ENCODE measurements at regions not wholly inside any gene's neighbourhood (a gene's known extent, or its start where the extent isn't known, plus 50 kb on each side); places are given as distances from the start of the nearest gene placed in this dataset.
"Not testable (repeated sequence)": the region's sequence is repeated elsewhere in the genome, so short reads cannot be mapped to it uniquely, and the experiment has no call there.

DNA sequence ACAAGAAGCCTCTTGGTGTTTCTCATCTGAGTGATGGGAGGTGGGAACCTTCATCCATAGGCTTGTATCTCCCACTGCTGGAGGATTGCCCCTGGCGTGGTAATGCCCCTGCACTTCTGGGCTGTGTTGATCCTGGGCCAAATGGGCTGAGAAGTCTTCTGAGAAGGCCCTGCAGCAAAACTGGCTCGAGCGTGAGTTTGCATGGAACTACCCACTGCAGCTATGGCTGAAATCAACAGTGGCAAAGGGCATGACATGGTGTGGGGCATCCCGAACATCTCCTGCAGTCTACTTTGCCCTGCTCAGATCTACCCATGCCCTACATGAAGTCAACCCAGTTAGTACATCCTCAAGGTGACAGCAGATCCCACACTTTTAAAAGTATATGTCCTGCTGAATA, 130.6 kb downstream of the NRN1 start:
- H3K4me3 ChIP-seq (ENCODE audit: low read depth, low read length), result no peak overlapping the region
- no peak for DNase-seq (ENCODE audit: low read depth)
- TF ChIP-seq, protein P1, sequence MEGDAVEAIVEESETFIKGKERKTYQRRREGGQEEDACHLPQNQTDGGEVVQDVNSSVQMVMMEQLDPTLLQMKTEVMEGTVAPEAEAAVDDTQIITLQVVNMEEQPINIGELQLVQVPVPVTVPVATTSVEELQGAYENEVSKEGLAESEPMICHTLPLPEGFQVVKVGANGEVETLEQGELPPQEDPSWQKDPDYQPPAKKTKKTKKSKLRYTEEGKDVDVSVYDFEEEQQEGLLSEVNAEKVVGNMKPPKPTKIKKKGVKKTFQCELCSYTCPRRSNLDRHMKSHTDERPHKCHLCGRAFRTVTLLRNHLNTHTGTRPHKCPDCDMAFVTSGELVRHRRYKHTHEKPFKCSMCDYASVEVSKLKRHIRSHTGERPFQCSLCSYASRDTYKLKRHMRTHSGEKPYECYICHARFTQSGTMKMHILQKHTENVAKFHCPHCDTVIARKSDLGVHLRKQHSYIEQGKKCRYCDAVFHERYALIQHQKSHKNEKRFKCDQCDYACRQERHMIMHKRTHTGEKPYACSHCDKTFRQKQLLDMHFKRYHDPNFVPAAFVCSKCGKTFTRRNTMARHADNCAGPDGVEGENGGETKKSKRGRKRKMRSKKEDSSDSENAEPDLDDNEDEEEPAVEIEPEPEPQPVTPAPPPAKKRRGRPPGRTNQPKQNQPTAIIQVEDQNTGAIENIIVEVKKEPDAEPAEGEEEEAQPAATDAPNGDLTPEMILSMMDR (IDR thresholded peaks at IDR 0.05; ENCODE audit: low read depth, low read length), result no peak
- no peak for TF ChIP-seq POLR2A (IDR thresholded peaks at IDR 0.05; ENCODE audit: extremely low read depth, insufficient read length)
- no peak for TF ChIP-seq MYC (IDR thresholded peaks at IDR 0.05; ENCODE audit: low read depth, low read length)
- TF ChIP-seq, protein P2, sequence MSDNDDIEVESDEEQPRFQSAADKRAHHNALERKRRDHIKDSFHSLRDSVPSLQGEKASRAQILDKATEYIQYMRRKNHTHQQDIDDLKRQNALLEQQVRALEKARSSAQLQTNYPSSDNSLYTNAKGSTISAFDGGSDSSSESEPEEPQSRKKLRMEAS (IDR thresholded peaks at IDR 0.05; ENCODE audit: low read depth, low read length), result no peak

DNA sequence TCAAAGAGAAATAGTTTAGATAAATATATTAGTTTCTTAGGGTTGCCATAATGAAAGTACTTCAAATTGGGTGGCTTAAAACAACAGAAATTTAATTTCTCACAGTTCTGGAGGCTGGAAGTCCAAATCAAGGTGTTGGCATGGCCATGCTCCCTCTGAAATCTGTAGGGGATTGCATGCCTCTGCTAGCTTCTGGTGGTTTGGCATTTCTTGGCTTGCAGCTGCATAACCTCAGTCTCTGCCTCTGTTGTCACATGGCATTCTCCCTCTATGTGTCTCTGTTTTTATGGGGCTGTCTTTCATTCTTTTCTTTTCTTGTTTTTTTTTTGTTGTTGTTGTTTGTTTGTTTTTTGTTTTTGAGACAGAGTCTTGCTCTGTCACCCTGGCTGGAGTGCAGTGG, 132.7 kb downstream of the NRN1 start:
- H3K4me3 ChIP-seq (ENCODE audit: low read depth, low read length); DNase-seq (ENCODE audit: low read depth): not testable (repeated sequence)

DNA sequence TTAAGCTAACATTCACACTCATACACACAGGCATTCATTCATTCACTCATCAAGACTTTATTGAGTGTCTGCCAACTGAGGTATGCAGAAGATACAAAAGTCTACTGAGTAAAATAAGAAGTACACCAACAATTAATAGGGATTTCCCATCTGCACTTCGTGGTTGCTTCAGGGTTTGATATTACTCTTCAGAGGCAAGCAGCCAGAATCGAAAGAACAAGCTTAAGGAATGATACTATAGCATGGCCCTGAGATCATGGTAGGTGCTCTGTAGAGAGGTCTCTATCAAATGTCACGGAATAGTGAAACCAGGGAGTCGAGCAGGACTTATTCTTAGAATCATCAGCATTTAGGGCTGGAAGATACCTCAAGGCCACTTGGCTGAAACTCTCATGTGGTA, 135.4 kb downstream of the NRN1 start:
- no peak for DNase-seq (ENCODE audit: low read depth)
- no peak overlapping the region for H3K4me3 ChIP-seq (ENCODE audit: low read depth, low read length)
- TF ChIP-seq, protein P1 (IDR thresholded peaks at IDR 0.05; ENCODE audit: low read depth, low read length), result no peak
- TF ChIP-seq MYC (IDR thresholded peaks at IDR 0.05; ENCODE audit: low read depth, low read length), result no peak

DNA sequence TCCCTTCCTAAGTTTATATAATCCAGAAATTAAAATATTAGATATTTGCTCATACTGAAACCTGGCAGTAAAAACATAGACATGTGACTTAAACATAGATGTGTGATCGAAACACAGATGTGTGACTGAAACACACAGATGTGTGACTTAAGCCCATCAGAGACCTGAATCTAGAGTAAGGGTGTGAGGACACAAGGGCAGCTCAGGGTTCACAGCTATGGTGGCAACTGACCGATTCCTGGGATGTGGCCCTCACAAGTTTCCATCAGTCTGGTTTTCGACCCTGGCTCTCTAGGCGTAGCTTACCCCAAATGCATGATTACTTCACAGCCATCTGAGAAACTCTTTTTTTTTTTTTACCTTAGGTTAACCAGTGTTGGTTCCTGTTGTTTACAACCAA, 137.0 kb downstream of the NRN1 start:
- no peak overlapping the region for H3K4me3 ChIP-seq (ENCODE audit: low read depth, low read length)
- no peak for TF ChIP-seq POLR2A (IDR thresholded peaks at IDR 0.05; ENCODE audit: extremely low read depth, insufficient read length)
- TF ChIP-seq, protein P2 (IDR thresholded peaks at IDR 0.05; ENCODE audit: low read depth, low read length), result no peak
- TF ChIP-seq, protein P1 (IDR thresholded peaks at IDR 0.05; ENCODE audit: low read depth, low read length), result no peak
- TF ChIP-seq MYC (IDR thresholded peaks at IDR 0.05; ENCODE audit: low read depth, low read length), result no peak
- DNase-seq (ENCODE audit: low read depth), result no peak

DNA sequence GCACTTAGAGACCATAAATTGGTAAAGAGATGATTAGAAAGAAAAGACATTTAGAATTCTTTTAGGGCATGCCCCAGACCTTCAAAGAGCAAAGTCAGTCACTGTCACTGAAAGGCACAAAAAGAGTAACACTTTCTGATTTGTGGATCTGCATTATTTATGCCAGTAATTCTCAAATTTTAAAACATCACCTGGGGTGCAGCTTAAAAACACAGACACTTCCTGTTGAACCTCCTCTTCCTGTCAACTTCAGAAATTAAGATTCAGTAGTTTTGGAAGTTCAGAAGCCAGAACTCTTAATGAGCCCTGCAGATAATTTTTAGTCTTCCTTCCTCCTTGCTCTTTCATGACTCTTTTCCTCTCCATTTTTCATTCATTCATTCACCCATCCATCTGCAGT, 137.5 kb downstream of the NRN1 start:
- no peak overlapping the region for H3K4me3 ChIP-seq (ENCODE audit: low read depth, low read length)
- no peak for DNase-seq (ENCODE audit: low read depth)
- TF ChIP-seq, protein P1 (IDR thresholded peaks at IDR 0.05; ENCODE audit: low read depth, low read length), result no peak
- TF ChIP-seq MYC (IDR thresholded peaks at IDR 0.05; ENCODE audit: low read depth, low read length) (no peak), POLR2A (IDR thresholded peaks at IDR 0.05; ENCODE audit: extremely low read depth, insufficient read length) (no peak)
- TF ChIP-seq, protein P2 (IDR thresholded peaks at IDR 0.05; ENCODE audit: low read depth, low read length), result no peak

DNA sequence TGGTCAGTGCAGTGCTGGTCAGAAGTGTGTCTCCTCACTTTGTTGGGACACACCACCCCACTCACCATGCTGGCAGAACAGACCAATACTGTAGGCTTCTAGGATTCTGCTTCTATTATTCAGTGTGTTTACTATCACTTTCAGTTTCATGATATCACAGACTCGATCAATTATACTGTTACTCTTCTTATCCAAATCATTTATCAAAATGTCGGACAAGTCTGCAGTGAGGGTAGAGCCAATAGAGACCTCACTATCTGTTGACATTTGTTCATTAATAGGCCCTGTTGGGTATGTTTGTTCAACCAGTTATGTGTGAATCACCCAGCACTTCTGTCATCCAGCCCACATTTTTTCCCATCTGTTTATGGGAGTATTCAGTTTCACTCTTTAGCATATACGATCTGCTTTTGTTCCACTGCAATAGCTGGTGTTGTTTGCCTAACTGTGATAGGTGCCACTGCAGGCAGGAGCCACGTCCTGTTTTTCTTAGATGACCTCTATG, 140.1 kb downstream of the NRN1 start:
- peak; percentile 6 for DNase-seq (ENCODE audit: low read depth)

More for the DNA sequence above, 140.1 kb downstream of the NRN1 start:
- H3K4me3 ChIP-seq (ENCODE audit: low read depth, low read length), result no peak overlapping the region
- no peak for TF ChIP-seq MYC (IDR thresholded peaks at IDR 0.05; ENCODE audit: low read depth, low read length)
- TF ChIP-seq, protein P1 (IDR thresholded peaks at IDR 0.05; ENCODE audit: low read depth, low read length), result no peak
- TF ChIP-seq POLR2A (IDR thresholded peaks at IDR 0.05; ENCODE audit: extremely low read depth, insufficient read length), result no peak
- TF ChIP-seq, protein P2 (IDR thresholded peaks at IDR 0.05; ENCODE audit: low read depth, low read length), result no peak

Data from NB4 (cell line).